Pons (tissue), 1 donor: ENCODE measurements at regions not wholly inside any gene's neighbourhood (a gene's known extent, or its start where the extent isn't known, plus 50 kb on each side); places are given as distances from the start of the nearest gene placed in this dataset.

Experiments
- DNase-seq: peaks from one replicate; pipeline ENCODE4 v3.0.0-alpha.2; 2016; ENCODE audit warnings: low spot score

- no peak for DNase-seq
Measured at GRCh38 chr16:9523994-9524393, 432.6 kb downstream of the HAPSTR1 start.

GRCh38 chr16:9525037-9525436, 433.6 kb downstream of the HAPSTR1 start:
- DNase-seq, result no peak

GRCh38 chr16:9526791-9527190, 435.3 kb downstream of the HAPSTR1 start:
- DNase-seq, result no peak

- no peak for DNase-seq
Measured at GRCh38 chr16:9527976-9528375, 436.5 kb downstream of the HAPSTR1 start.

DNA sequence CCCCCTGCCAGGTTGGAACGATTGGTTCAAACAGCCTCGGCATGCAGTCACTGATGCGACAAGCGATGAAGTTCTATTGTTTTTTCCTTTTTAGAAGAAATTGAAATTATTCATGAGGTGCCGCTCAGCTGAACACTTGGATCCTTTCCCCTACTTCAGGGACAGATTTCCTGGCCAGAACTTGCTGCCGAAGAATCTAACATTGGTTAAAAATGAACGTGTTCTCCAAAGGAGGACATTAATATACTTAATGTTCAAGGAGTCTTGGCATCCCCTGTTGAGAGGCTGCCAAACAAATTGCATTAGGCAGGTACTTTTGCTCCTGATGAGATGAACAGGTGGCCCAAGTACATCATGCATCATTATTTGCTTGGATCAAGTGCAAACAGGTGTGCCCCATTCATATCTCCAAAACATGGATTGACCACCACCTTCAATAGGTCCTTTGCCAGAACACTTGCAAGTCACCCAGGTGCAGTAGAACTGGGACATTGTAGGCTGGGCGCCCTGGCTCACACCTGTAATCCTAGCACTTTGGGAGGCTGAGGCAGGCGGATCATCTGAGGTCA, 437.2 kb downstream of the HAPSTR1 start:
- no peak for DNase-seq

GRCh38 chr16:9533042-9533441, 441.6 kb downstream of the HAPSTR1 start:
- no peak for DNase-seq

GRCh38 chr16:9534759-9535158, 443.3 kb downstream of the HAPSTR1 start:
- DNase-seq, result no peak

- no peak for DNase-seq
Measured at GRCh38 chr16:9536905-9537304, 445.5 kb downstream of the HAPSTR1 start.

GRCh38 chr16:9539346-9539745, 447.9 kb downstream of the HAPSTR1 start:
- no peak for DNase-seq

- DNase-seq, result no peak
Measured at GRCh38 chr16:9541723-9542122, 450.3 kb downstream of the HAPSTR1 start.

DNA sequence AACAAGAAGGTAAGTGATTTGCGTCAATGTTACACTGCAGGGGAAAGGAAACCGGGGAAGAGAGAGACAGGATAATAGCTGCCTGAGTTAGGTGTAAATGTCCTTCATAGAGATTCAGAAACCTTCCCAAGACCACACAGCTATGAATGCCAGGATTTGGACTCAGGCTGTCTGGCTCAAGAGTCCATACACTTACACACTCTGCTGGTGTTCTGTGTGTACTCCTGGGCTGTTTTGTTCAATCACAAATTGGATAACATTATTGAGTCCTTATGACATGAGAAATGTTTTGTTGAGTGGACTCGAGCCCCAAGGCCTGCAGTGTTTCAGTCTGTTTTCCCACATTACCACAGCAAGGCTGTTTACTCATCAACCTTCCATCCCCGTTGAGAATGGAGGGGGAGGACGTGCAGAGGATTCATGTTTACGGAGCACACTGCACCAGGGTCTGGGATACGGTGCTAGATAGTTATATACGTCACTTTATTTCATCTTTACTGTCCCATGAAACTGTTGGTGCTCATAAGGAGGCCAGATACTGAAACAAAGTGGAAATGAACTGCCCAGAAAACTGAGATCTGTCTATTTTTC, 450.8 kb downstream of the HAPSTR1 start:
- DNase-seq, result no peak

- no peak for DNase-seq
Measured at GRCh38 chr16:9545522-9546437, 454.3 kb downstream of the HAPSTR1 start.

DNA sequence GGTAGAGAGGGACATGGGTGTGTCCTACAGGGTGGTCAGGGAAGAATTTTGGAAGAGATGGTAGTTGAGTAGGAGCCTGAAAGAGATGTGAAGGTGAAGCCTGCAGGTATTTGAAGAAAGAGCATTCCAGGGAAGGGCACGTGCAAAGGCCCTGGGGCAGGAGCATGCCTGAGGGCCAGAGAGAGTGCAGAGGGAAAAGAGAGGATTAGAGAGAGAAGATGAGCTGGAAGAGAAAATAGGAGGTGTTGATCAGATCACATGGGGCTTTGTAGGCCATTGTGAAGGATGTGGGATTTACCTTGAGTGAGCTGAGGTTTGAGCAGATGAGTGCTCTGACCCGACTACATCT, 455.0 kb downstream of the HAPSTR1 start:
- DNase-seq, result no peak

DNA sequence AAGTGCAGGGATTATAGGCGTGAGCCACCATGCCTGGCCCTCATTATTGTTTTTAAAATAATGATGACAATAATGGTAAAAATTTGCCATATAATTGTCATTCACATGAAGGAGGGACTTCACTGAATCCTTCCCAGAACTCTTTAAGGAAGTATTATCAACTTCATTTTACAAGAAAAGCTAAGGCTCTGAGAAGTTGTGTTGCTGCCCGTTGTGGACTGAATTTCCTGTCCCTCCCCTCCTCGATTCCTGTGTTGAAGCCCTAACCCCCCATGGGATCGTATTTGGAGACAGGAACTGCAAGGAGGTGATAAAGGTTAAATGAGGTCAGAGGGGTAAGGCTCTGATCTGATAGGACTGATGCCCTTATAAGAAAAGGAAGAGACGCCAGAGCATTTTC, 458.0 kb downstream of the HAPSTR1 start:
- no peak for DNase-seq

DNA sequence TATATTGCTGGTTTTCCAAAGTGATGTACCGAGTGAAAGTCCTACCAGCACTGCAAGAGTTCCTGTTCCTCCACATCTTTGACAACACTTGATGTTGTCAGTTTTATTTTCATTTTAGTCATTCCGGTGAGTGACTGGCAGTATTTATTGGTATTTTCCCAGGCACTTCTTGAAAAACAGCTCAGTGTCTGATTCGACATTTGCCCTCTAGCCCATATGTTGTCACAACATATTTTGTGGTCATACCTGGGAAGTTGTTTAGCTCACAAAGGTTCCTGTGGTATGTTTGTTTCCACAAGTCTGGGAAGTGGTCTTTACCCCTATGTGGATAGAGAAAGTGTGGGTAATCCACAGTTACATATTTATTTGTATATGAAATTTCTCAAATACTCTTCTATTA, 463.6 kb downstream of the HAPSTR1 start:
- DNase-seq, result no peak

- no peak for DNase-seq
Measured at GRCh38 chr16:9556949-9557665, 465.7 kb downstream of the HAPSTR1 start.

DNA sequence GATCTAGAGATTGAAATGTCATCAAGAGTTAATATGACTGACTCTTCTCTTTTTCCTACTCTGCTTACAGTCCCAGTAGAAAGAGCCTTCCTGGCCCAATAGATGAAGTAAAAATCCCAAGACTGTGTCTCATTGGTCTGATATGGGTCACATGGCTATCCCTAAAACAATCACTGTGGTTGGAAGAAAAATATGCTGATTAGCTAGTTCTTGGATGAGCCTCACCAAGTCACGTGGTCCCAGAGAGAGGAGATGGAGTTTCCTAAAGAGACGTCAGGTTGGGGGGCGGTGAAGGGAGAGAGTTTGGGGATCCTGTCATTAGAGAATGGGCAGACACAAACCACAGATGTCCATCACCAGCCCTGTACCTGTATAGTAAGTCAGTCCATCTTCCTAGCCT, 466.3 kb downstream of the HAPSTR1 start:
- no peak for DNase-seq

DNA sequence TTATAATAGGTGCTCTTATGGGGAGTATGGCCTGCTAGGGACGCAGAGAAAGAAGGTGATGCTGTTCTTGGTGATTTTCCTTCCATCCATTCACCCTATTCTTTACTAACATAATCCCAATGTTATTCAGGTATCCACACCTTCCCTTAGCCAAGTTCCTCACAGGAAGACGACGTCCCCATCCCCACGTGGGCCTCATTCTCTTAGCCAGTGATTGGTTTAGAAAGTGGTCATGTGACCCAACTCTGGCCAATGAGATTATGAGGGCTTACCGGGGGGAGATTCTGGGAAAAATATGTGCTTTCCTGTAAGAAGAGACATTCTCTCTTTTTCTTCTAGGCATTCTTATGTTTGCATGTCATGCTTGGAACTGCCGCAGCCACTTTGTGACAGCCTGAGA, 474.7 kb downstream of the HAPSTR1 start:
- no peak for DNase-seq

- DNase-seq, result no peak
Measured at GRCh38 chr16:9567666-9568065, 476.2 kb downstream of the HAPSTR1 start.

- no peak for DNase-seq
Measured at GRCh38 chr16:9568261-9568660, 476.8 kb downstream of the HAPSTR1 start.

GRCh38 chr16:9570521-9570920, 479.1 kb downstream of the HAPSTR1 start:
- DNase-seq, result no peak

- DNase-seq, result no peak
Measured at GRCh38 chr16:9578459-9578858, 487.0 kb downstream of the HAPSTR1 start.

DNA sequence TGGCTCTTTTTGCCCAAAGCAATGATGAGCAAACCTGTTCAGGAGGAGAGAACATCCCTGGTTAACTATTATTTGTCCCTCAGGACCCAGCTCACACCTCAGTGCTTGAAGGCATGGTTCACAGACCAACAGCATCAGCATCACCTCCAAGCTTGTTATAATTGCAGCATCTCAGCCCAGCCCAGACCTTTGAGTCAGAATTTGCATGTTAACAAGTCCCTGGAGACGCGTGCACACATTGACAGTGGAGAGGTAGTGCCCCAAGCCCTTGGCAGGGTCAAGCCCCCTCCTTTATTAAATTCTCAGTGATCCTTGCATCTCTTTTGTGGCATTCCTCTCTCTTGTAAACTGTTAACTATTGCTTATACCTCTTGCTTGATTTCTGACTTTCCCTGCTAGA, 488.6 kb downstream of the HAPSTR1 start:
- no peak for DNase-seq
